ENCODE measurements at regions not wholly inside any gene's neighbourhood (a gene's known extent, or its start where the extent isn't known, plus 50 kb on each side); places are given as distances from the start of the nearest gene placed in this dataset.
A peak's percentile ranks its signal among the peaks of the same experiment; 100 is the strongest.

DNA sequence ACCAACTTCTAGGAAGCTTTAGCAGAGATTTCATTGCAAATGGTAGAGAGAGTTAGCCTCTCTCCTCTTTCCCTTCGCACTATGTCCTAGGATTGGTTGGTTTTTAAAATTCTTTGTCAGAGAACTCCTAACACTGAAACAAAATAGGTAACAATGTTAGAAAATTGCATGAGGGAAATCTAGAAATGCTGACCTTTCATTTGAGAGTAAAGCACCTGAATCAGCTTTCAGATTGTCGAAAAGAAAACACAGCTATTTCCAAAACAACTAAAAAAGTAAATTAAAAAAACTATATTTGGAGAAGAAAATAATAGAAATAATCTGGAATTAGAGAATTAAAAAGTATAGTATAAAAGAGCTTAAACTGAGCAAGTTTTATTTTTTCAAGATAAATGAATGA, 108.1 kb upstream of the GK2 start:
- no peak overlapping the region for H3K4me2 ChIP-seq (ENCODE audit: insufficient read depth, low read length, poor library complexity, severe bottlenecking)
- H3K4ac ChIP-seq (ENCODE audit: low read length), result no peak overlapping the region
- no peak overlapping the region for H3K27ac ChIP-seq (replicated peaks; ENCODE audit: low read length)
- H4K8ac ChIP-seq (ENCODE audit: low read depth, low read length), result no peak overlapping the region
- no peak overlapping the region for H2BK120ac ChIP-seq (ENCODE audit: low read depth, low read length)
- H3K4me1 ChIP-seq (ENCODE audit: control insufficient read depth in 2 of 2, insufficient read depth in 1 of 2, low read depth in 1 of 2, low read length in 2 of 2), result no peaks in the 10 kb centered on the region
- no peak overlapping the region for H4K91ac ChIP-seq (ENCODE audit: low read depth, low read length, poor library complexity)
- H2AFZ ChIP-seq (ENCODE audit: low read length), result no peak overlapping the region
- no CpG with 5 or more reads among the region's 2 CpGs for WGBS, 2 donors (ENCODE audit: extremely low coverage in 2 of 2, insufficient read length in 2 of 2, insufficient replicate concordance in 1 of 2)
- no peak overlapping the region for H3K9ac ChIP-seq (ENCODE audit: low read depth, low read length, poor library complexity)
- H3K27me3 ChIP-seq (ENCODE audit: control insufficient read depth in 3 of 3, insufficient read depth in 3 of 3, low read depth in 1 of 3, low read length in 3 of 3), result no peaks in the 10 kb centered on the region
- H2BK12ac ChIP-seq (ENCODE audit: low read length), result no peak overlapping the region
- H2BK15ac ChIP-seq (ENCODE audit: low read length), result no peak overlapping the region
- H2AK5ac ChIP-seq (ENCODE audit: low read depth, low read length), result no peak overlapping the region
- no peaks in the 10 kb centered on the region for H3K36me3 ChIP-seq (replicated peaks in 1 of 2; ENCODE audit: control insufficient read depth in 2 of 2, insufficient read depth in 2 of 2, low read length in 2 of 2)
- no peaks in the 10 kb centered on the region for H3K79me1 ChIP-seq (ENCODE audit: low read depth, low read length)
- no peak for DNase-seq (ENCODE audit: low spot score)
- no peak overlapping the region for H3K18ac ChIP-seq (ENCODE audit: low read length)
- H3K14ac ChIP-seq (ENCODE audit: low read length), result no peak overlapping the region
- no peak overlapping the region for H2BK5ac ChIP-seq (ENCODE audit: low read length)
- no peaks in the 10 kb centered on the region for H3K9me3 ChIP-seq (replicated peaks in 1 of 2; ENCODE audit: control insufficient read depth in 2 of 2, insufficient read depth in 1 of 2, low read depth in 1 of 2, low read length in 2 of 2)
- H3K4me3 ChIP-seq (ENCODE audit: low read length in 2 of 2), result no peak overlapping the region
- no peak overlapping the region for H3K23ac ChIP-seq (ENCODE audit: low read depth, low read length, poor library complexity)

DNA sequence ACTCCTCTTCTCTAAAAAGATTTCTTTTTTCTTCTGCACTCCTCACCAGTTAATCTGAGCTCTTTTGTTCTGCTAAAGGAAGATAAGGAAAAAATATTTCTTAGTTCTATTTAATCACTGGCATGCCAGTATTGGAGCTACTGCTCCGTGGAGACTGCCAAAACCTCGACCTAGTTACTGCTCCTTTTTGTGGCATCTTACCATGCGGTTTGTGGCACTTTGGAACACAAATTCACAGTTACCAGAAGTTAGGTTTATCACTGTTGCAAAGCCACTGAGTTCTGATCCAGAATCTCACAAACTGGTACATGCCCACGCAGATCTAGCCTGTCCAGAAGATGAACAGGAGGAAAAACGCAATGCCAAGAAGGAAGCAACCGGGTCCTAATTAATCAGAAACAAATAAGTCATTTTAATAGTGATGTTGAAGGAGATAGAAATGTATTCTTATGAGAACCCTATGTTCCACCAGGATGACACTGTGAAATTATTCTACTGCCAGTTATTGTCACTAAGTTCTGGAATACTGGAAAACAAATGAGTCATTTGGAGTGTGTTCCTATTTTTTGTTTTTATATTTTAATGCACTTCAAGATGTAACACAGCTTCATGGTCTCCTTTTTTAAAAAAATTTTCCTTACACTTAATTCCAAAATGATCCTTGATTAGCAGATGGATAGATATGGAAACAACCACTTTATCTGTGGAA, 106.7 kb upstream of the GK2 start:
- Histone ChIP-seq H3K9ac (ENCODE audit: low read depth, low read length, poor library complexity) (no peak overlapping the region), H3K23ac (ENCODE audit: low read depth, low read length, poor library complexity) (no peak overlapping the region), H2BK12ac (ENCODE audit: low read length) (no peak overlapping the region), H3K27me3 (ENCODE audit: control insufficient read depth in 3 of 3, insufficient read depth in 3 of 3, low read depth in 1 of 3, low read length in 3 of 3) (no peaks in the 10 kb centered on the region), H2AFZ (ENCODE audit: low read length) (peak overlapping the region; percentile 36), H3K4me3 (ENCODE audit: low read length in 2 of 2) (no peak overlapping the region), H3K27ac (replicated peaks; ENCODE audit: low read length) (no peak overlapping the region), H2BK15ac (ENCODE audit: low read length) (no peak overlapping the region), H2BK120ac (ENCODE audit: low read depth, low read length) (no peak overlapping the region), H3K36me3 (replicated peaks in 1 of 2; ENCODE audit: control insufficient read depth in 2 of 2, insufficient read depth in 2 of 2, low read length in 2 of 2) (no peaks in the 10 kb centered on the region), H3K4me1 (ENCODE audit: control insufficient read depth in 2 of 2, insufficient read depth in 1 of 2, low read depth in 1 of 2, low read length in 2 of 2) (no peaks in the 10 kb centered on the region), H3K9me3 (replicated peaks in 1 of 2; ENCODE audit: control insufficient read depth in 2 of 2, insufficient read depth in 1 of 2, low read depth in 1 of 2, low read length in 2 of 2) (no peaks in the 10 kb centered on the region), H3K14ac (ENCODE audit: low read length) (no peak overlapping the region), H4K91ac (ENCODE audit: low read depth, low read length, poor library complexity) (no peak overlapping the region), H3K79me1 (ENCODE audit: low read depth, low read length) (no peaks in the 10 kb centered on the region), H2BK5ac (ENCODE audit: low read length) (no peak overlapping the region), H2AK5ac (ENCODE audit: low read depth, low read length) (no peak overlapping the region), H3K4me2 (ENCODE audit: insufficient read depth, low read length, poor library complexity, severe bottlenecking) (no peak overlapping the region), H3K4ac (ENCODE audit: low read length) (peak overlapping the region; percentile 66), H4K8ac (ENCODE audit: low read depth, low read length) (no peak overlapping the region), H3K18ac (ENCODE audit: low read length) (no peak overlapping the region)
- DNase-seq (ENCODE audit: low spot score), result no peak
- no CpG with 5 or more reads among the region's 6 CpGs for WGBS, 2 donors (ENCODE audit: extremely low coverage in 2 of 2, insufficient read length in 2 of 2, insufficient replicate concordance in 1 of 2)

DNA sequence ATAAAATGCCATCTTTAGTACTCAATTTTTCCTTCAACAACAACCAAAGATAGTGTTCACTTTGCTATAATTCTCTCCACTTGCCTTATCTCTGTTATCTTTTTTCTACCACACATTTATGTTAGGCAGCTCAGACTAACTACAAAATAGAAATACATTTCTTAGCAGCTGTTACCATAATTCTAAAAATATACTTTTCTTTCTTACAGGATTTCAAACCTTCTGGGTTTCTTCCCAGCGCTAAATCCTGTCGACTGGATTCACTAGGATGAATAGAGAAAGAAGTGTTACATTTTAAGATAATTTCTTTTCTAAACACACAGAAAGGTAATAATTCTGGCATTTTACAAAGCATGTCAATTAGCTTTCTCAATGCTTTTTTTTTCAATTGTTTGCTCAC, 105.5 kb upstream of the GK2 start:
- Histone ChIP-seq H2AK5ac (ENCODE audit: low read depth, low read length) (no peak overlapping the region), H3K14ac (ENCODE audit: low read length) (no peak overlapping the region), H3K27me3 (ENCODE audit: control insufficient read depth in 3 of 3, insufficient read depth in 3 of 3, low read depth in 1 of 3, low read length in 3 of 3) (no peaks in the 10 kb centered on the region), H2BK12ac (ENCODE audit: low read length) (no peak overlapping the region), H3K9ac (ENCODE audit: low read depth, low read length, poor library complexity) (no peak overlapping the region), H3K79me1 (ENCODE audit: low read depth, low read length) (no peaks in the 10 kb centered on the region), H2BK5ac (ENCODE audit: low read length) (no peak overlapping the region), H4K91ac (ENCODE audit: low read depth, low read length, poor library complexity) (no peak overlapping the region), H3K4me3 (ENCODE audit: low read length in 2 of 2) (no peak overlapping the region), H3K23ac (ENCODE audit: low read depth, low read length, poor library complexity) (no peak overlapping the region), H2AFZ (ENCODE audit: low read length) (no peak overlapping the region), H3K36me3 (replicated peaks in 1 of 2; ENCODE audit: control insufficient read depth in 2 of 2, insufficient read depth in 2 of 2, low read length in 2 of 2) (no peaks in the 10 kb centered on the region), H2BK15ac (ENCODE audit: low read length) (no peak overlapping the region), H3K4me2 (ENCODE audit: insufficient read depth, low read length, poor library complexity, severe bottlenecking) (no peak overlapping the region), H3K27ac (replicated peaks; ENCODE audit: low read length) (no peak overlapping the region), H2BK120ac (ENCODE audit: low read depth, low read length) (no peak overlapping the region), H3K18ac (ENCODE audit: low read length) (no peak overlapping the region), H4K8ac (ENCODE audit: low read depth, low read length) (no peak overlapping the region), H3K4ac (ENCODE audit: low read length) (no peak overlapping the region), H3K4me1 (ENCODE audit: control insufficient read depth in 2 of 2, insufficient read depth in 1 of 2, low read depth in 1 of 2, low read length in 2 of 2) (no peaks in the 10 kb centered on the region), H3K9me3 (replicated peaks in 1 of 2; ENCODE audit: control insufficient read depth in 2 of 2, insufficient read depth in 1 of 2, low read depth in 1 of 2, low read length in 2 of 2) (no peaks in the 10 kb centered on the region)
- no peak for DNase-seq (ENCODE audit: low spot score)
- no CpG with 5 or more reads among the region's 2 CpGs for WGBS, 2 donors (ENCODE audit: extremely low coverage in 2 of 2, insufficient read length in 2 of 2, insufficient replicate concordance in 1 of 2)

DNA sequence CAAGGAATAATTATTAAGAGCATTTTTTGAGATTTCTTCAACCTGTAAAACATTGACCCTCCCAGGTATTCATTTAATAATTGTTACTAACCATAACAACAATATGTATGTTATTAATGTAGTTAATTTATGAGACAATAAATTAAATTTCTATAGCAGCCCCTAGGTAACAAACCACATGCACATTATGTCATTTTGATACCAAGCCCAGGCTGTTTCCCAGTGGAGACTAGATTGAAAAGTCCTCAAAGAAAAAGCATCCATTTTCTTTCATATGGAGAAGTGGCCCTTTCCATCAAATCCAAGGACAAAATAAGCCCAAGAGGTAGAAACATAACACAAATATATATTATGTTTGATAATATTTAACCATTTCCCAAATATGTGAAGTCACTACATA, 104.3 kb upstream of the GK2 start:
- Histone ChIP-seq H3K4me3 (ENCODE audit: low read length in 2 of 2) (no peak overlapping the region), H4K91ac (ENCODE audit: low read depth, low read length, poor library complexity) (no peak overlapping the region), H3K27ac (replicated peaks; ENCODE audit: low read length) (no peak overlapping the region), H4K8ac (ENCODE audit: low read depth, low read length) (no peak overlapping the region), H3K23ac (ENCODE audit: low read depth, low read length, poor library complexity) (no peak overlapping the region), H2AK5ac (ENCODE audit: low read depth, low read length) (no peak overlapping the region), H3K14ac (ENCODE audit: low read length) (no peak overlapping the region), H2AFZ (ENCODE audit: low read length) (no peak overlapping the region), H2BK5ac (ENCODE audit: low read length) (no peak overlapping the region), H3K9ac (ENCODE audit: low read depth, low read length, poor library complexity) (no peak overlapping the region), H3K79me1 (ENCODE audit: low read depth, low read length) (no peaks in the 10 kb centered on the region), H3K4me1 (ENCODE audit: control insufficient read depth in 2 of 2, insufficient read depth in 1 of 2, low read depth in 1 of 2, low read length in 2 of 2) (no peaks in the 10 kb centered on the region), H3K4me2 (ENCODE audit: insufficient read depth, low read length, poor library complexity, severe bottlenecking) (no peak overlapping the region), H3K9me3 (replicated peaks in 1 of 2; ENCODE audit: control insufficient read depth in 2 of 2, insufficient read depth in 1 of 2, low read depth in 1 of 2, low read length in 2 of 2) (no peaks in the 10 kb centered on the region), H3K18ac (ENCODE audit: low read length) (no peak overlapping the region), H2BK15ac (ENCODE audit: low read length) (no peak overlapping the region), H2BK12ac (ENCODE audit: low read length) (no peak overlapping the region), H2BK120ac (ENCODE audit: low read depth, low read length) (no peak overlapping the region), H3K27me3 (ENCODE audit: control insufficient read depth in 3 of 3, insufficient read depth in 3 of 3, low read depth in 1 of 3, low read length in 3 of 3) (no peaks in the 10 kb centered on the region), H3K4ac (ENCODE audit: low read length) (no peak overlapping the region), H3K36me3 (replicated peaks in 1 of 2; ENCODE audit: control insufficient read depth in 2 of 2, insufficient read depth in 2 of 2, low read length in 2 of 2) (no peaks in the 10 kb centered on the region)
- DNase-seq (ENCODE audit: low spot score), result no peak
